ENCODE measurements at regions not wholly inside any gene's neighbourhood (a gene's known extent, or its start where the extent isn't known, plus 50 kb on each side); places are given as distances from the start of the nearest gene placed in this dataset.

DNA sequence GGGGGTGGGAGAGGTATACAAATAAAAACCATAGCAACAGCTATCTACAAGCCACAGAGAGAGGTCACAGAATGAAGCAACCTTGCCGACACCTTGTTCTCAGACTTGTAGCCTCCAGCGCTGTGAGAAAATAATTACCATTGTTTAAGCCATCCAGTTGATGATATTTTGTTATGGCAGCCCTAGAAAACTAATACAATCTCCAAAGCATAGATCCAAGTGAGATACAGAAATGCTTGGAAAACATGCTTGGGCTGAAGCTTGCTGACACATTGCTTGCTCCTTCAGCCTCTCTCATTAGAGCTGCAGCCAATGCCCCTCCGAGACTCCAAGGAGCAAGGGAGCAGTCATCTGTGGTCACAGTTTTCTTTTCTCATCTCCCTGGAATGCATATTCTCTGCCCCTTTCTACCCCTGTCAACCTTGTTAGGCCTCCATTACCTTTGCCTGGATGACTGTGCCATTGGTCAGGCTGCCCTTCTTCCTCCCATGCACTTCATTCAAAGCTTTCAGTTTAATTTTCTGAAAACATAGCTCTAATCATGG is 401.4 kb upstream of the KLF4 start:
- H3K27ac ChIP-seq, result no peak overlapping the region
- no peak for DNase-seq (ENCODE audit: low spot score)
- TF ChIP-seq, protein P1, sequence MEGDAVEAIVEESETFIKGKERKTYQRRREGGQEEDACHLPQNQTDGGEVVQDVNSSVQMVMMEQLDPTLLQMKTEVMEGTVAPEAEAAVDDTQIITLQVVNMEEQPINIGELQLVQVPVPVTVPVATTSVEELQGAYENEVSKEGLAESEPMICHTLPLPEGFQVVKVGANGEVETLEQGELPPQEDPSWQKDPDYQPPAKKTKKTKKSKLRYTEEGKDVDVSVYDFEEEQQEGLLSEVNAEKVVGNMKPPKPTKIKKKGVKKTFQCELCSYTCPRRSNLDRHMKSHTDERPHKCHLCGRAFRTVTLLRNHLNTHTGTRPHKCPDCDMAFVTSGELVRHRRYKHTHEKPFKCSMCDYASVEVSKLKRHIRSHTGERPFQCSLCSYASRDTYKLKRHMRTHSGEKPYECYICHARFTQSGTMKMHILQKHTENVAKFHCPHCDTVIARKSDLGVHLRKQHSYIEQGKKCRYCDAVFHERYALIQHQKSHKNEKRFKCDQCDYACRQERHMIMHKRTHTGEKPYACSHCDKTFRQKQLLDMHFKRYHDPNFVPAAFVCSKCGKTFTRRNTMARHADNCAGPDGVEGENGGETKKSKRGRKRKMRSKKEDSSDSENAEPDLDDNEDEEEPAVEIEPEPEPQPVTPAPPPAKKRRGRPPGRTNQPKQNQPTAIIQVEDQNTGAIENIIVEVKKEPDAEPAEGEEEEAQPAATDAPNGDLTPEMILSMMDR (IDR thresholded peaks at IDR 0.05), result no peak
- H3K4me3 ChIP-seq, result no peak overlapping the region

DNA sequence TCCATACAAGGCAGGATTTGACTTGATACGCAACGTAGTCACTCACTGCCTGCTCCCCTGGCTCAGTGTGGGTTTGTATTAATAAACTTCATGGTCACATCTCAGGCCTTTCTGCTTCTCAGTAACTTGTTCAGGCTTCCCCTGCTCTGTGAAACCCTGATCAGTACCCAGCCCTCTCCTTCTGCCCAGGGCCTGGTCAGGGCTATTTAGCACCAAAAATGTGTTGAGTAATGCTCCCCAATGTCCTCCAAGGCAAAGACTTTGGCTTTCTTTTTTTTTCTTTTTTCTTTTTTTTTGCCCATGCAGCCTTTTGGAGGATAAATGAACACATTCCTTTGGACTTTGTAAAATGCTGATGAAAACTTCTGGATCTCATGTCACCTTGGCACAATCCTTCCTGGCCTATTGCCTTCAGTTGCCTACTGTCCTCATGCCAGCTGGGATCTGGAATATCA is 399.2 kb upstream of the KLF4 start:
- peak overlapping the region in 1 of 2 donors; percentile 5 for H3K27ac ChIP-seq
- DNase-seq (ENCODE audit: low spot score), result no peak
- no peak overlapping the region for H3K4me3 ChIP-seq
- TF ChIP-seq, protein P1 (IDR thresholded peaks at IDR 0.05), result no peak

DNA sequence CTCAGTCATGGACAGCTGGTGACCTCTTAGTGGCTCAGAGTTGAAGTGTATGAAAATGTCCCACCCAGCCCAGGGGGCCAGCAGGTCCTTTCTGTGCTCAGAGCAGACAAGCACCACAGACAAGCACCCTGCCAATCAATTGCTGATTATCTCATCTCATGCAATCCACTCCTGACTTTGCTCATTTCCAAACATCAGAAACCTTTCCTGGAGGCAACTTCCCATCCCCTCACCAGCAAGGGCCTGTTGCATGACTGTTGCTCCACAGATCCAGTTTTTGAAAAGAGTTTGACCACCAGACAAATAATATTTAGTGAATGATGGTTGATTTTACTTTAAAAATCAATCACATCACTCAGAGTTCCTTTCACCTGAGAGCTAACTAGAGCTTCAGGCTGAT is 397.3 kb upstream of the KLF4 start:
- Histone ChIP-seq H3K27ac (no peak overlapping the region), H3K4me3 (no peak overlapping the region)
- TF ChIP-seq, protein P1 (IDR thresholded peaks at IDR 0.05), result no peak
- DNase-seq (ENCODE audit: low spot score), result no peak

DNA sequence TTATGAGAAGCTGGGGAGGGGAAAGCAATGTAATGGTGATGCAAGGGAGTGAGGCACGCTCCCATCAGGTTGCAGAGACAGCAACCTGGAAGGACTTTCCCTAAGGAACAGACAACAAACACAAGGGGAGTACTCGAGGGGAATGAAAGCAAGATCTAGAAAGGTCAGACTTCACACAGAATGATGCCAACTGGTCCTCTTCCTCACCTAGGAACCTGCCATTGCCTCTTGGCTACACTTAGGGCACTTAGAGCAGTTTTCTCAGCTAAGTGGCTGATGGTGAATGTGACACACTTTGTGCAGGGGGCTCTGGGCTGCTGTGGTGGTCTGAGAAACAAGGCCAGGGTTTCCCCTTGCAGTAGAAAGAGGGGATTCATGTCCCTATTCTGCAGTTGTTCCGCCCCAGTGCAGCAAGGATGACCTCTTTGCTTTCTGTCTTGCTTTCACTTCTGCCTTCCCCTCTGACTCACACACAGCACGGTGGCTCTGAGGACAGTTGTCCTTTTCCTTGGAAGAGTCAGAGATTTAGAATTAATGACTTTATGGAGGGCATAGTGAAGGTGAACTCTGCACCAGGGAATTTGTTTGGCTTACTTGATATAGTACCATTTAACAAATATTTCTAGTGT is 394.0 kb upstream of the KLF4 start:
- TF ChIP-seq, protein P1 (IDR thresholded peaks at IDR 0.05), result no peak
- no peak overlapping the region for H3K4me3 ChIP-seq
- no peak for DNase-seq (ENCODE audit: low spot score)
- H3K27ac ChIP-seq, result no peak overlapping the region

DNA sequence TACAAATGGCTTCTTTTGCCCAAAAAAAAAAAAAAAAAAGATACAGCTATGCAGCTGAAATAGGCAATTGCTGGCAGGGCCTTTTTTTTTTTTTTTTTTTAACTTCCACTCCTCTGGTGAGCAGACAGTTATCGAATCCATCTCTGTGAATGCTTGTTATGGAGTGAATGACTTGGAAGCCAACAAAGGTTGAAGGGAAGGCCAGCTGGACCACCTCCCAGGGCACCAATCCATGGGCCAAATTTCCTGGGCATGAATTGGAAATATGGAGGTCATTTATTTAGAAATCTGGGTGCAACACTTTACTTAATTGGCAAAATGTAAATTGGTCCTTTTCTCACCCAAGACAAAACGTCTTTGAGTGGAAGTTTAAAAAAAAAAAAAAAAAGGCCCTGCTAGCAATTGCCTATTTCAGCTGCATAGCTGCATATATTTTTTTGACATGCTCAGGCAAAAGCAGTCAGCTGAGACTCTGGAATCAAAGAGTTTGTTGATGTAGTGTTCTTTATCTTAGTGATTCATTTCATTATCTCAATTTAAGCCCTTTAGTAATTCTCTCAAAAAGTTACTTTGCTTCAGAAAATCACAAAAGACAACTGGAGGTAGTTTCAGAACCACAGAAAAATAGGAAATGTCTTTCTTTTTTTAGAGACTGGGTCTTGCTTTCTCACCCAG is 392.2 kb upstream of the KLF4 start:
- Histone ChIP-seq H3K27ac (no peak overlapping the region), H3K4me3 (no peak overlapping the region)
- no peak for DNase-seq (ENCODE audit: low spot score)
- TF ChIP-seq, protein P1 (IDR thresholded peaks at IDR 0.05), result no peak

DNA sequence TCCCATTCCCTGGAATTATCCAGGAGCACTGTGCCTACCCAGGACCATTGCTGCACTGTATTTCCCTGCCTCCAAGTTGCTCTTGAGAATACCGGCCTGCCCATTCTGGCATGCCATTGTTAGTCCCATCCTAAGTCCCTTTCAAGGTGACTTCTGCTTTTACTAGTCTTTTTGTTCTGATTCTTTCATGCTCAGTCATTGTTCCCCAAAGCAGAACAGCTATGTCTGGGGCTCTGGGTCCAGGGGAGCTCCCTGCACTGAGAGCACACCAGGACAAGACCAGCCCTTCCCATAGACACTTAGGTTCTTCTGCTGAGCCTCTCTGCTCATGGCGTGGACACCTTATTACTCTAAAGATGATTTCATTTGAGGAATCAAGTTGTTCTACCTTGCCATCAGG is 388.9 kb upstream of the KLF4 start:
- TF ChIP-seq, protein P1 (IDR thresholded peaks at IDR 0.05), result no peak
- no peak overlapping the region for H3K4me3 ChIP-seq
- H3K27ac ChIP-seq, result no peak overlapping the region
- no peak for DNase-seq (ENCODE audit: low spot score)

DNA sequence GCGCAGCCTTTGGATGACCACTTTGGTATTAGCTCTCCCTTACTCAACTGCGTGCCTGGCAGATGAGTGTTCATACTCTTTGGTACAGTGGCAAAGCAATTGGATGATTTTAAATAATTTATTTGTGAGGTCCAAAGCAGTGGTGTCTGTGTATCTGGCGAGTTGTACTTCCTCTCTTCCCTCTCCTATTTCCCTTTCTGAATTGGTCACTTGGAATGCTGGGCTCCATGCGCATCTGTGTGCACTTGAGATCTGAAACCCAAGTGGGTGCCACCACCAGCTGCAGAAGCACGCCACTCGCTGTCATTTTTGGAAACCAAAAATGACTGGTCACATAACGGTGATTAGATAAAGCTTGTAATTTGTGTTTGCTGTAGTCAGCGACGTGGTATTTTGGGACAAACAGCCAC is 386.0 kb upstream of the KLF4 start:
- TF ChIP-seq, protein P1 (IDR thresholded peaks at IDR 0.05), result no peak
- DNase-seq (ENCODE audit: low spot score), result no peak
- H3K4me3 ChIP-seq, result peak overlapping the region; percentile 32
- no peak overlapping the region for H3K27ac ChIP-seq
